Ascending aorta (tissue), 2 donors: ENCODE measurements at regions not wholly inside any gene's neighbourhood (a gene's known extent, or its start where the extent isn't known, plus 50 kb on each side); places are given as distances from the start of the nearest gene placed in this dataset.

ENCODE experiments used
- DNase-seq, 2 donors: peaks; one replicate each; pipeline ENCODE4 v3.0.0-alpha.2; 2019; ENCODE audit warnings: low spot score in 2 of 2
- H3K27ac ChIP-seq, 2 donors: fragments of 200-600 bp; sonication (generic); one replicate each; pipeline ENCODE4 v1.5.1; 2016 to 2017; ENCODE audit warnings: mild to moderate bottlenecking in 1 of 2
- H3K27me3 ChIP-seq: fragments of 200-600 bp; sonication (generic); one replicate; pipeline ENCODE4 v1.5.1; 2017
- H3K36me3 ChIP-seq, 2 donors: fragments of 200-600 bp; sonication (generic); one replicate each; pipeline ENCODE4 v1.5.1; 2016
- H3K4me1 ChIP-seq, 2 donors: fragments of 200-600 bp; sonication (generic); one replicate each; pipeline ENCODE4 v1.5.1; 2016 to 2017; ENCODE audit warnings: mild to moderate bottlenecking in 1 of 2
- H3K4me3 ChIP-seq, 2 donors: fragments of 200-600 bp; sonication (generic); one replicate each; pipeline ENCODE4 v1.5.1; 2016 to 2017; ENCODE audit warnings: mild to moderate bottlenecking in 1 of 2
- H3K9me3 ChIP-seq, 2 donors: fragments of 200-600 bp; sonication (generic); one replicate each; pipeline ENCODE4 v1.5.1; 2016
- intact Hi-C: fragments of 100-400 bp; cut with DNase I; formaldehyde crosslinking; loops from one replicate; pipeline ENCODE4 v1.15.1; 2023
- TF ChIP-seq, protein P1 (sequence below), 3 experiments: fragments of 200-600 bp in 2 of 3; fragments of 450-650 bp in 1 of 3; sonication (generic) in 2 of 3; IDR thresholded peaks; one replicate each; pipeline ENCODE4 v1.5.1; 2016 to 2019; ENCODE audit warnings: antibody characterized with exemption in 3 of 3, mild to moderate bottlenecking in 1 of 3, moderate library complexity in 1 of 3

DNA sequence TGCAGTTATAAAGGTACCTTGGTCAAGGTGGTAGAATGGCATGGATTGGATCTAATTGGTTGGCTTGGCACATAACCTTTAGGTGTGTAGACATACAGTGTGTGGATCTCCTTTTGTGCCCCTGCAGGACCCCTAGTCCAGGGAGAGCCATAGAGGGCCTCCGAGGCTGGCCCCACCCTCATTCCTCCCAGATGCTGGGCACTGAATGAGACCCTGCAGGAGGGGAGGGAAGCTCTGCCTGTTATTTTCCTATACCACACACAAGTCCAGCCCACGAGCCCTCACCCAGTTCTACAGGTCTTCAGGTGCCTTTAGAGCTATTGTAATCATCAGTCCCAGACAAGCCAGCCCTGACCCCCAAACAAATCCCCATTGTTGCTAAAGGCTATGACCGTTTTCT is 58.9 kb downstream of the KCNF1 start:
- Histone ChIP-seq H3K9me3 (no peaks in the 10 kb centered on the region), H3K4me3 (no peak overlapping the region), H3K36me3 (no peaks in the 10 kb centered on the region), H3K4me1 (no peaks in the 10 kb centered on the region), H3K27me3 (no peaks in the 10 kb centered on the region), H3K27ac (no peak overlapping the region)
- DNase-seq: no peak
- TF ChIP-seq, protein P1, sequence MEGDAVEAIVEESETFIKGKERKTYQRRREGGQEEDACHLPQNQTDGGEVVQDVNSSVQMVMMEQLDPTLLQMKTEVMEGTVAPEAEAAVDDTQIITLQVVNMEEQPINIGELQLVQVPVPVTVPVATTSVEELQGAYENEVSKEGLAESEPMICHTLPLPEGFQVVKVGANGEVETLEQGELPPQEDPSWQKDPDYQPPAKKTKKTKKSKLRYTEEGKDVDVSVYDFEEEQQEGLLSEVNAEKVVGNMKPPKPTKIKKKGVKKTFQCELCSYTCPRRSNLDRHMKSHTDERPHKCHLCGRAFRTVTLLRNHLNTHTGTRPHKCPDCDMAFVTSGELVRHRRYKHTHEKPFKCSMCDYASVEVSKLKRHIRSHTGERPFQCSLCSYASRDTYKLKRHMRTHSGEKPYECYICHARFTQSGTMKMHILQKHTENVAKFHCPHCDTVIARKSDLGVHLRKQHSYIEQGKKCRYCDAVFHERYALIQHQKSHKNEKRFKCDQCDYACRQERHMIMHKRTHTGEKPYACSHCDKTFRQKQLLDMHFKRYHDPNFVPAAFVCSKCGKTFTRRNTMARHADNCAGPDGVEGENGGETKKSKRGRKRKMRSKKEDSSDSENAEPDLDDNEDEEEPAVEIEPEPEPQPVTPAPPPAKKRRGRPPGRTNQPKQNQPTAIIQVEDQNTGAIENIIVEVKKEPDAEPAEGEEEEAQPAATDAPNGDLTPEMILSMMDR (IDR thresholded peaks at IDR 0.05): no peak
- intact Hi-C loops: no loop called here

GRCh38 chr2:10971161-10971887 is 59.6 kb downstream of the KCNF1 start:
- no peak for DNase-seq
- H3K27me3 ChIP-seq: no peaks in the 10 kb centered on the region
- H3K9me3 ChIP-seq: no peaks in the 10 kb centered on the region
- no peaks in the 10 kb centered on the region for H3K36me3 ChIP-seq
- TF ChIP-seq, protein P1 (IDR thresholded peaks at IDR 0.05): no peak
- no peaks in the 10 kb centered on the region for H3K4me1 ChIP-seq
- intact Hi-C loops: no loop called here
- H3K4me3 ChIP-seq: no peak overlapping the region
- no peak overlapping the region for H3K27ac ChIP-seq

DNA sequence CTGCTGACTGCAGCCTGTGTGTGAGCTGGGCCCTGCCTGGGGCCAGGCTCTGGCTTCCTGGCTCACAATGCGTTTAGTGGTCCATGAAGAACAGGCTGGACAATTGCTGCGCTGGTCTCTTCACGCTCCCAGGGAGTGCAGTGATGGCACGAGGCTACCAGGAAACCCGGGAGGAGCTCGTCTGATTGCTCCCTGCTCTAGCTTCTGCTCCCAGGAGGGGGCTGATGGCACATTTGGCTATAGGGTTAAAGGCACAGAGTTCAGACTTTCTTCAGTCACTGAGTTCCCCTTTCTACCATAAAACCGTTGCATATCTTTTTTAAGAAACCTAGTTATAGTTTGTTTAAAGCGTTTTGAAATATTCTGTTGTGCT is 60.1 kb downstream of the KCNF1 start:
- intact Hi-C loops: no loop called here
- H3K27ac ChIP-seq: no peak overlapping the region
- no peaks in the 10 kb centered on the region for H3K4me1 ChIP-seq
- DNase-seq: no peak
- H3K27me3 ChIP-seq: no peaks in the 10 kb centered on the region
- no peaks in the 10 kb centered on the region for H3K9me3 ChIP-seq
- no peaks in the 10 kb centered on the region for H3K36me3 ChIP-seq
- H3K4me3 ChIP-seq: no peak overlapping the region
- TF ChIP-seq, protein P1 (IDR thresholded peaks at IDR 0.05): no peak

GRCh38 chr2:10972683-10973433 is 61.1 kb downstream of the KCNF1 start:
- no peaks in the 10 kb centered on the region for H3K36me3 ChIP-seq
- H3K27me3 ChIP-seq: no peaks in the 10 kb centered on the region
- no peak overlapping the region for H3K4me3 ChIP-seq
- H3K9me3 ChIP-seq: no peaks in the 10 kb centered on the region
- H3K27ac ChIP-seq: no peak overlapping the region
- no peaks in the 10 kb centered on the region for H3K4me1 ChIP-seq
- intact Hi-C loops: no loop called here
- TF ChIP-seq, protein P1 (IDR thresholded peaks at IDR 0.05): no peak
- DNase-seq: no peak

- intact Hi-C loops: no loop called here
- no peak for DNase-seq
- Histone ChIP-seq H3K9me3 (no peaks in the 10 kb centered on the region), H3K27me3 (no peaks in the 10 kb centered on the region), H3K36me3 (no peaks in the 10 kb centered on the region), H3K4me1 (no peaks in the 10 kb centered on the region), H3K4me3 (no peak overlapping the region), H3K27ac (no peak overlapping the region)
- TF ChIP-seq, protein P1 (IDR thresholded peaks at IDR 0.05): no peak
Observed at GRCh38 chr2:10973766-10974165, 62.0 kb downstream of the KCNF1 start.
